ENCODE measurements at regions not wholly inside any gene's neighbourhood (a gene's known extent, or its start where the extent isn't known, plus 50 kb on each side); places are given as distances from the start of the nearest gene placed in this dataset.

DNA sequence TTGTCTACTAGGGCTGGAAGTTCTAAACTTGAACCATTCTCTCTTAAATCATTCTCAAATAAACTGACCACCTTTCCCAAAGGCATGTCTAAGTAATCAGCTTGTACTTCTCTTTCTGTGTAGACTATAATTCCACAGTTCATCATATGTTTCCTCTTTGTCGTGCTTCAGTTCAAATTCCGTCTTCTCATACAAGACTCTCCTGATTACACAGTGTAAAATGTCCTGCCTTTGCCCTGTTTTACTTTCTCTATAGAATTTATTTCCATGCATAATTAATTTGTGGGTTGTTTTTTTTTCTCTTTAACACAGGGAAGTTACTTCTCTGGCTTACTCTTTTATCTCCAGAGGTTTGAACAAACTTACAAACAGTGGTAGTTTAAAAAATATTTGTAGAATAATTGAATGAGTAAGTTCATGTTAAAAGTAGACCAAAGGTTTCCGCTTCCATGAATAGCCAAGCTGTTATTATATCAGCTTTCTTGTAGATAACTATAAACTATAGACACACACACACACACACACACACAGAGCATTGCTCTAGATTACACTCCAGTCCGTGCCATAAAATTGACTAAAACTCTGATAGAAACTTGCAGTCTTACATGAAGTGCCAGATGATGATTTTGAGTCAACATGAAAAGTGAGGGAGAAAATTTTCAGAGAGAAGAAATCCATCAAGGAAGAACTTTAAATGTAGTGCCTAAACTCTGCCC is 119.0 kb downstream of the SUCNR1 start:
- no peak for DNase-seq

DNA sequence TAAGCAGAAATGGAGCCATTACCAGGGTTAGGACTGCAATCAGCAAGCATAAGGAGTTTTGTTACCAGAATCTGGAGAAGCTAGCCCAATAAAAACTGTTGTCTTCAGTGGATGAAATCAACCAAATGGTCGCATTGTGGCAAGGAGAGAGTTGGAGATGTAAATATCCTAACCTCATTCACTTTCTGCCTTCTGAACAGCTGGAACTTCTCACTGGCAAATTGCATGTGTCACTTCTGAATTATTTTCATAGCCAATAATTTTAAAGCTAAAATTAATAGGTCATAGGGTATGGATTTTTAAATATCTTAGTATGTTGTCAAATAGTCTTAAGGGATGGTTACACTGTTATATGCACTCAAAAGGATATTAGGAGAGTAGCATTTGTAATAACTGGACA is 121.6 kb downstream of the SUCNR1 start:
- no peak for DNase-seq

DNA sequence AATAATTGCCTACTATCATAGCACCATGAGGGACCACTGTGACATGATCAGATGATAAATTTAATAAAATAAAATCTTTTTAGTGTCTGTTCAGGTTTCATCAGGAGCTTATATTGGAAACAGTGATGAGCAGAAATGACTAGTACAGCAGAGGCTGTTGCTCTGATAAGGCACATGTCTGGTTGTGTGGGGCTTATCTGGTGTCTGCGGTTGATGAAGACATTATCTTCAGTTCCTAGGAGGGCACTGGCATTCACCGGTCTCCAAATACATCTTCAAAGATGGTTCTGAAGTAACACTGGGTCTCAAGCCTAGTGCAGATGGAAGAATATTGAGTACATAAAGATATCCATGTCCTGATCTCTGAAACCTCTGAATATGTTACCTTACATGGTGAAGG is 125.3 kb downstream of the SUCNR1 start:
- no peak for DNase-seq

DNA sequence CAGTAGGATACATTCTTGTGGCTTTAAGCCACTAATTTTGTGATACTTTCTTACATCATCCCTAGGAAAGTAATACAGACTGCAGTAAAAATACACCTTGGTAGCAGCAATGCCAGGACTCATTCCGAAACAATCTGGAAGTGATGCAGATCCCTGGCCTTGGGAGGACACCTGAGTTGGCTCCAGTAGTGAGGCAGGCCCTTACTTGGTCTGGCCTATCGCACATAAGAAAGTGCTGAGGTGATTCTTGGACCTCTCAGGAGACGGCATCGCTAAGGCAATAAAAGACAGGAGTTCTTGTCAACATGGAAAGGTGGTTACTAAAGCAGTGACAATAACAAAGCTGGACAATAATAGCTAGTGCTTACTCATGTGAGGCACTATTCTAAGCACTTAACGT is 126.5 kb downstream of the SUCNR1 start:
- no peak for DNase-seq

DNA sequence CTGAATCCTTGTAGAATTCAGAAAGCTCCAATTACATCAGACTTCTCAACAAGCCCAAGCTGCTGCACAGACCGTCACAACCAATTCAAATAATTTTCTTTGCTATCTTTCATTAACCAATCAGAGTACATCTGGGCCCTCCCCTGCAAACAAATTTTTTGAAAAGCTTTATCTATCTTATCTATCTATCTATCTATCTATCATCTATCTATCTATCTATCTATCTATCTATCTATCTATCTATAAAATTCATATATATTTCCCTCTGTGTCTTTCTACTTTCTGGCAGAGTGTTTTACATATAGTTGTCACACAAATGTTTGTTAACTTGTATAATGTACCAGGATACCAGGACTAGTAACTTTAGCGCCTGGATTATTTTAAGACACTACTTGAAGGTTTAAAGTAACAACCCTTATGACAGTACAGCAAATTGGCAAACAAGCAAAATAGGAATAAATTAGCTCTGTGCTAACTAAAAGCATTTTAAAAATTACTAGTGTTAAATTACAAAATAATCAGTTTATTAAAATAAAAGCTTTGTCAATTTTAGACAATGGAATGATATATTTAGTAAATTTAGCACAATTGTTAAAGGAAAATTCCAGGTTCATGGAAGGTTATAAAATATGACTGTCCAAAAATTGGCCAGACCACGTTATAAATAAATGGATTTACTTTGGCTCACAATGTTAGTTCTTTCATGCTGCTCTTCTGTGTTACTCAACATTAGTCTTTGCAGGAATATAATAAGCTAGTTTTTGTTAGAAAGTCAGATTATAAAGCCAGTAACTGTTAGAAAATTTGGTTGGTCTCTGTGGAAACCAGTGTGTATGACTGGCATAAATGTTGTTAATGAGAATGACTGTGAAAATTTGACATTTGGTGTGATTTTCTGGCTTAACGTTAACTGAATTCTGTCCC is 138.6 kb downstream of the SUCNR1 start:
- DNase-seq: no peak

DNA sequence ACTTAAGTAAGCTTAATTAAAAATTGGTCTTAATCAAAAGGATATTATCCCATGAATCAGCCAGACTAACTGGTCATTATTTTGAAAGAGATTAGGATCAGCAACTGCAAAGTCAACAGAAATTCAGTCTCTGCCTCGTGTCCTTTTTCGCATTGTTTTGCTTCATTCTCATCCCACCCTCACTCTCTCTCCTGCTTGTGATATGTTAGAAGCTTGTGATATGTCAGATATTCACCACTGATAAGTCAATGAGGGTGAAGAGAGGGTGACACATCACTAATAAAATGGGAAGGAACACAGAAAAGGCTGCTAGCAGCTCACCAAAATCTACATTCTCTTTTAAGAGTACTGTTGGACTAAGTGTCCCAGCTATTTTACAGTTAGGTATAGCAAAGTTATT is 146.1 kb downstream of the SUCNR1 start:
- no peak for DNase-seq

DNA sequence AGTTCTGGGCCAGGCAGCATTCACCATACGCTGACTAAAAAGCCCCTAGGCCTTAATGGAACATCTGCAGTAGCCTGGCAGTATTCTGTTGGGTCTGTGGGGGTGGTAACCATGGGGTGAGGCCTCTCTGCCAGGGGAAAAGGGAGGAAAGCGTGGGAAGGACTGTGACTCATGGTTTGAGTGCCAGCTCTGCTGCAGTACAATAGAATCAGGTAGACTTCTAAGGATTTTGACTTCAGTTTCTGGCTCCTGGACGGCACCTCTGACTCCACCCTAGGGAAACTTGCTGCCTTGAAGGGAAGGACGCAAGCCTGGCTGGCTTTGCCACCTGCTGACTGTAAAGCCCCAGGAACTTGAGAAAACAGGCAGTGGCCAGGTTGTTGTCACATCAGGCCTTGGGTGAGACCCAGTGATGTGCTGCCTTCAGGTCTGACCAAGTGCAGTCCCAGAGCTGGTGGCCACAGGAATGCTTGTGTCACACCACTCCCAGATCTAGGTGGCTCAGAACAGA is 148.6 kb downstream of the SUCNR1 start:
- peak; percentile 20 for DNase-seq

DNA sequence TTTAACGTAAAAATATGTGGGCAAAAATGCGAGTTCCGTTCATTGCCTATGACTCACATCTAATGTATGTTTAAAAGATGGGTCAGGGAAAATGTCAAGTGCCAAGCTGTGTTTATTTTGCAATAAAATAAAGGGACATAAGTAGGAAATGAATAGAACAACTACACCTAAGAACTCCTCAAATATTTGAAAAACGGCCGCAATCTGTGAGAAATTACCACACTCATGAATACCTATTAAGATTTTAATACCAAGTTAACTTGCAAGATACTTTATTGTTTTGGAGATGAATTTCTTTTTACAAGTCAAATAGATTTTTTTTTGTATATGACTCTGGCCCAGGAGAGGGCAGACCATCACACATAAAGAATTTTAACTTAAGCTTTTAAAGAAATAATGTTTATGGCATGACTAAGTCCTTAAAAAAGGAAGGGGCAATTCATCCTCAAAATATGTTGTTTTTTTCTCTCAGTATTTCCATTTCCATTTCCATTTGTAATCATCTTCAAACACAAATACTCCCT is 152.7 kb downstream of the SUCNR1 start:
- DNase-seq: peak; percentile 84

DNA sequence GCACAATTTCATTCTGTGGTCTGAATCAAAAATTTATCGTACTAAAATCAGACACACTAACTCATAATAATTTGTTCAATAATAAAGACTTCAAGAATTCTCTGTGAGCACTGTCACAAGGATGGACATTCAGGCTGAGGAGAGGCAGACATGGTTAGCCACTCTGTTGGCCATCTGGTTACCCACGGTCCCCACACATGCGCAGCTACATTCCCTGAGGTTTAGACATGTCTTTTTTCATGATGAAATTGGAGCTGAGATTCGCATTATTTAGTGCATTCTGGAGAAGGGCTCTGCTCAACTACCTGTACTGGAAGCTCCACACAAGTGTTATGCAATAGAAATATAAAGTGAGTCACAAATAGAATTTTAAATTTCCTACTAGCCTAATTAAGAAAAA is 156.9 kb downstream of the SUCNR1 start:
- DNase-seq: no peak

DNA sequence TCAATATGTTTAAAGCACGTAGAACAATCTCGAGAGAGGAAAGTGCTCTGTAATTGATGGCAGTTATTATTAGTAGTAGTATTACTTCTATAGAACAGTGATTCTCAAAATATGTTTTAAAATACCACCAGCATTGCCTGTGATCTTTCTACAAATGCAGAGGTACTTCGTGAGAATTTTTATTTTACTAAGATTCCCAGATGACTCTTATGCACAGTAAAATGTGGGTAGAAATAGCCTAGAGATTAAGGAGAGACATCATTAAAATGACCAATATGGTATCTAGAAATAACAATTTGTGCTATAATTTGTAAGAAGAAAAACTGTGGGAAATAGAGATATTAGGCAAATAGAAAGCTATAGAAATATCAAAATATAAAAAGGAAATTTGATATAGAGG is 157.9 kb downstream of the SUCNR1 start:
- no peak for DNase-seq

DNA sequence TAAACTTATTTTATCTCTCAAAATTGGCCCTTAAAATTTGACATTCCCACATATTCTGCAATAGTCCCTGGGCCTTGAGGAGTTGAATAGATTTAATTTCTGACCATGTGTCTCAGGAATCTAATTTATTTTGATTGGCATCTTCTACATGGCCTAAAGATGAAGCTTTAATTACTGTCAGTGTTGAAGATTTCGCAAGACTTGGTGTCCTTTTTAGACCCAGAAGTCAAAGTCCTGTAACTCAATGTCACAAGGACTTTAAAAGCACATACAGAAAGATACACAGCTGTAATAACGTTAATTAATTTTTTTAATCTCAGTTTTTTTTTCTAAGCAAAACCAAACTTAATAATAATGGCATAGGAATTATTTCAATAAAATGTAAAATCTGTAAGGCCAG is 163.9 kb downstream of the SUCNR1 start:
- DNase-seq: no peak

DNA sequence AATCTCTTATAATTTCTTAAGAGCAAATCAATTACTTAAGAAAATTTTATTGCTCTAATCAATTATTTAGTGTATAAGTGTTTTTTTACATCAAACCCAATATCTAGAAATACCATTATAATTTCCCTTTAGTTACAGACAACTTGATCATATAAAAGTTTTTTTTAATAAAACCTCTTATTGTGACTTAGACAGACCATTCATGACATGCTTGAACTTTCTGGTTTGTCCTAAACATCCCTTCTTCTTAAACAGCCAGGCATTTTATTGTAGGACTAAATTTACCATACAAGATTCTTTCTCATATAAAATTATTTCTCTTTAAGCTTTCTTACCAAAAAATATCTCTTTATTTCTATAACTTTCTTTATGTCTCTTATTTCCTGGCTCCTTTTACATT is 164.5 kb downstream of the SUCNR1 start:
- DNase-seq: no peak

DNA sequence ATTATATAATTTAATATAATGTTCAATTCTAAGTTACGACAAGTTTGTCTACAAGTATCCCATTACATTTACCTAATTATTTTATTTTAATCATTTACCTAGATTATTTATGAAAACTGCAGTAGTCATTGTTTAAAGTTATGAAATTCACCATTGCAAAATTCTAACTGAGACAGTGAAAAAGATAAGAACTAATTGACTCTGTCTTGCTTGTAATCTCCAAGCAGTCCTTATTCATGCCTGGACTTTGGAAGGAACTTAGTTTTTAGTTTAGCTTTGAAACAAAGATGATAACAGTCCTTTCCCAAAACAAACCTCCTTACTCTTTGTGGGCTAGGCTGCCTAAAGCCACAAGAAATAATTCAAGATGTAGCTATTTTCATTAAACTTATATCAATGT is 165.0 kb downstream of the SUCNR1 start:
- no peak for DNase-seq

DNA sequence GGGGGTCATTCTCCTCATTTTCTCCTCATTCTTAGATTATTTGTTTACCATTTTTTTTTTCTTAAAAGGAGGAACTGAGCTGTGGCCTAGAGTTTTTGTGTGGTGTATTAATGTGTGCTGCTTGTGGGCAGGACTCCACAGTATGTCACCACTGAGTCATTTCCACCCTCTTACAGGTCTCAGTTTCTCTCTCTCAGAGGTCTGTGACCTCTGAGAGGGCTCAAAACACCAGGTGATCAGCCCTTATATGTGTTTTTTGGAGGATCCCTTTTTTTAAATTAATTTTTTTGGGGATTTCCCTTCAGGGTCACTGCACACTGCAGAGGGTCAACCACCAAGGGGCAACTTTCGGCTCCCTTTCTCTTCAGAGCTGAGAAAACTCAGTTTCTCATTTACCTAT is 166.4 kb downstream of the SUCNR1 start:
- DNase-seq: no peak

DNA sequence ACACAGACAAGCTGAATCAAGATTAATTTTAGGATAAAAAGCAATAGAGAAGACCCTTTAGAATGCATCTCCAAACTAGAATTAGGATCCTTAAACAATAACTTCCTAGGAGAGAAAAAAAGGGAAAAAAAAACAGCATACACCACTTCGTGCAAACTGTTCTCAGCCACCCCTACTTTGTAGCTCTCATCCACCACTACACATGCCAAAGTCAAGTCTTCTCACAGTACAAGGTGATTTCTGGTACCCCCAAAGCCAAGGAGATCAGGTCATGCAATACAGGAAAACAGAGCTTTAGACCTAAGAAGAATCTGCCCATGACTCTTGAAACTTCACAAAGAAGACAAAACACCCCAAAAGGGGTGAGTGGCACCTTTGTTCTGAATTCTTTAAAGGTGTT is 166.9 kb downstream of the SUCNR1 start:
- no peak for DNase-seq

DNA sequence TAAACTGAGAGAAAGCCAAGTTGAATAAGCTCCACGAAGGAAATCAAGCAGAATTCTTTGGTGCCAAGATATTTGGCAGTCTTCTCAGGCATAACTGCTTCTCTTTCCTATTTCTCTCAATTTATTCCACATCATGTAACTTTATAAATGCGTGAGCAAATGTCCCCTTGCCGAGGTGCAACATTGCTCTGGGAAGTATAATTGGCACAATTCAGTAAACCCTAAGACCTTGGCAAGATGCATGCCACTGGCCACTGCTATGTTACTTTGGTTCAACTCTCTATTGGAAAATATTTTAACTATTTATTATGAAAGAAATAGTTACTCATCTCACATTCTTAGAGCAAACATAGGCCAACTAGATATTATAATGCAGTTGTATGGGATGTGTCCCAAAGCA is 170.2 kb downstream of the SUCNR1 start:
- DNase-seq: peak; percentile 36

DNA sequence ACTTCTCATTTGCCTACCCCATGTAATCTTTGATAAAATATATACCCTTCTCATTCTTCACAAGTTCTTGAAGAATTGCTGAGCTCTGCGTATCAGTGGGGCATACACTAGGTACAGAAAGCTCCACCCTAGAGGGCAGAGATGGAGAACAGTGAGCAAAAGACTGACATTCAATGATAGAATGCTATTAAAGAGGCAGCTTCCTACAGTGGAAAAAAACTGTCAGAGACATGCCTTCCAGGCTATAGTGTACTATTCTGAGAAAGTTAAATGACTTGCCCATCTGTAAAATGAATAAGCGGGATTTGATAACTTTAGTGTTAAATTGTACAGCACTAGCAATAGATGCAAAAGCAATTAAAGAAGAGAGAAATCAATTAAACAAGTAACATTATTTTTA is 172.8 kb downstream of the SUCNR1 start:
- DNase-seq: no peak

DNA sequence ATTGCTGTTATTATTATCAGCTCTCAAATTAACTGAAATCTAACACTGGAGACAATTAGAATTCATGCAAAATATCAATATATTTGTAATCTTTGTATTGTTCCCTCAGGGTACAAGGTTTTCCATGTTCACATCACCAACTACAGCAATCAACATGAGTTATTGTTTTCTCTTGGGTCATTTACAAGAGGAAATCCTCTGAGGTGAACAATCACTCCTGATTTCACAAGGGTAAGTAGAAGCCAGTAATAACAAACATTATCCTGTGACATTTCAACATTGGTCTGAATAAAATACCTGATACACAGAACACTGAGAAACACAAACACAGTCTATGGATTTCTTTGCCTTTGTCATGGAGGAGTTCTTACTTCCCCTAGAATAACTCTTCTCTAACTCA is 174.0 kb downstream of the SUCNR1 start:
- no peak for DNase-seq

DNA sequence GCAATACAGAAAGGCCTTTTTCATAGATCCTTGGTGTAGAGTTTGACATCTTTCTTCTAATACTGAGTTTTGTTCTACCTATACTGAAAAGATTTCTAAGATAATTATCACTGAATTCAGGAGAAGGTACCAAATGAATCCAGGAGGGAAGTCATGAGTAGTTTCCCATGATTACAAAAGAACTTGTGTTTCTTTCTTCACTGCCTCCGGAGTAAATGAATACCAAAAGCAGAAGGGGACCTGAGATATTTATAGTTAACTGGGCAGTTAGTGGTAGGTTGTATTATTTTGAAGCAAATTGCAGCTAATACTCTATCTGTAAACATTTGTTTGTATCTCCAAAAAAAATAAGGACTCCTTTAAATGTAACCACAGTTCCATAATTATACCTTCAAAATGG is 175.4 kb downstream of the SUCNR1 start:
- DNase-seq: no peak

DNA sequence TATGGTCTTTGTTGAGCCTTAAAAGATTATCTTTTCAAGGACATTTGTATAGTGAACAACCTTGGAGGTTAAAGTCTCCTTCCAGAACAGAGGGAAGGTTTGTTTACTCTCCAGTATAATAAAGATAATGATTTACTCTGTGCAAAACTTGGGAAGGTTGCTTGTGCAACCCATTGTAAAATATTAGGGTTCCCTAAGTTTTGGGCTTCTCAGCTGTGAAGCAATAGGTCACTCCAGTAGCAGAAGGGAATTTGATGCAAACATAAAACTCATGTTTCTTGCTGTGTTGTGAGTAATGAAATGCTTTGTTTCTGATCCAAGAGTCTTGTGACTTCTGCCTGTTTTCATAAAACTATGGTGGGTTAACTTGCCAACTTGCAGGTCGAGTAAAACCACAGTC is 177.5 kb downstream of the SUCNR1 start:
- no peak for DNase-seq

DNA sequence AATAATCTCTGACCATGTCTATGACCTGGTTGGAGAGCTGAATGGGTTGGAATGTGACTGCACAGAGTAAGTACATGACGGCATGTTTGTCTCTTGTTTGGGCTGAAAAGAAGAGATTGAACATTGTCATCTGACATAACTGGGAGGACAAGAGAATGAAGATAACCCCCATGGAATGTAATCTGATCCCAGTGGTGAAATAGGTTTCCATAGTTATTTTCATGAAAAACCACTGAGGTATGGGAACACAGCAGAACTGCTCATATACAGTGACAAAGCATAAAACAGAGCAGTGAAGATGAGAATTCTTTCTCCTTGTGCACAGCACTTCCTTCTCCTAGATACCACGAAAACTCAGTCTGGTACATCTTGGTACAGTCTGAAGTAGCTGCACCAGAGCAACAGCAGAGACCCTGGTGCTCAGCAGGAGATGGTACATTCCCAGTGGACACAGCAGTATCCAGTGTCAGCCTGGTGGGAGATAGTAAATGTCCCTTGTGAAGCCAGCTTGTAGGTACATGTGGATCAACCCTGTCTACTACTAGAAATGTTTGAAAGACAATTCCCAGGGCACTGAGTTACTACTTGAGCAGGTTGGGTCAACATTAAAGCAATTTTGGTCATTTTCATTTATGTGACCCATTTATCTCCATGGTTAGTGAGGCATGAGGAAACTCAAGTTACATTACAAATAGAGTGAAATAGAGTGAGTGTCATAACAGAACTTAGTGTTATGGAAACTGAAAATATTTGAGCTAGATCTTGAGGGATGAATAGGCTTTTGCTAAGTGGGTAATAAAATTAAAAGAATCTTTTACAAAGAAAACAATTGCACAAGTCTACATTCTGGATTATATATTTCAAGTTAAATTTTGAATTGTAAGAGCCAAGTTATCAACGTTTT is 178.3 kb downstream of the SUCNR1 start:
- peak; percentile 63 for DNase-seq

DNA sequence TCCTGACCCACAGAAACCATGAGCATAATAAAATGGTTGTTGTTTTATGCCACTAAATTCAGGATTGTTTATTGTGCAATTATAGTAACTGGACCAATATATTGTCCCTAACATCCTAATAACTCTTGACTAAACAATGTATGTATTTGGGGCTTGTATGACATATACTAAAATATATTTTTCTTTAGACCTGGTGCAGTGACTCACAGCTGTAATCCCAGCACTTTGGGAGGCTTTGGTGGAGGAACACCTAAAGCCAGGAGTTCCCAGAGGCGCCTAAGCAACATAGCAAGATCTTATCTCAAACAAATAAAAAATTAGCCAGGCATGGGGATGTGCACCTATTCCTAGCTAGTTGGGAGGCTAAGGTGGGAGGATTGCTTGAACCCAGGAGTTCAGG is 180.4 kb downstream of the SUCNR1 start:
- DNase-seq: no peak

DNA sequence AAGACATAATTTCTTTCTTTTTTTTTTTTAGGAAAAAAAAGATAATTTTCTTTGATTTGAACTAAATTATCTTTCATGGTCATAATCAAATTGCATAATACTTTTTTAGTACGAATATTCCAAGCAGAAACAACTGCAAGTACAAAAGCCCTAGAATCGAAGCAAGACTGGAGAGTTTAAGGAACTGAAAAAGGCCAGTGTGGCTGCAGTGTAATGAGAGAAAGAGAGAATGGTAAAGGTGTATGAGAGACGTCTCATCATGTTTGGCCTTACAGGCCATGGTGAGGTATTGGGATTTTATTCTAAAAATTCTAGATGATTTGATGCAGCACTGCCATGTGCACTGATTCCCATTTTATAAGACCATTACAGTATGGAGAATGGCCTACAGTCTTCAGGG is 180.9 kb downstream of the SUCNR1 start:
- DNase-seq: no peak

All from fibroblast of skin of scalp (primary cell).